ENCODE measurements at regions not wholly inside any gene's neighbourhood (a gene's known extent, or its start where the extent isn't known, plus 50 kb on each side); places are given as distances from the start of the nearest gene placed in this dataset.

GRCh38 chr18:65429601-65430000, 321.2 kb upstream of the CDH7 start:
- Mint-ChIP-seq H3K9me3 (no peaks in the 10 kb centered on the region), H3K27me3 (ENCODE audit: low read depth) (no peaks in the 10 kb centered on the region), H3K4me3 (no peak overlapping the region), H3K27ac (no peak overlapping the region), H3K36me3 (no peaks in the 10 kb centered on the region), H3K4me1 (no peaks in the 10 kb centered on the region)
- DNase-seq (ENCODE audit: low spot score) (no peak), ATAC-seq (no peak)
- POLR2A ChIA-PET: no interaction called here
- TF ChIP-seq ELF4 (CRISPR knock-in tag; IDR thresholded peaks at IDR 0.05; ENCODE audit: low read depth) (no peak), ZNF317 (CRISPR knock-in tag; IDR thresholded peaks at IDR 0.05; ENCODE audit: borderline replicate concordance, low read depth) (no peak), ATF3 (CRISPR knock-in tag; conservative IDR thresholded peaks at IDR 0.05) (no peak), ARID4B (CRISPR knock-in tag; IDR thresholded peaks at IDR 0.05; ENCODE audit: borderline replicate concordance) (no peak), NR2C2 (CRISPR knock-in tag; IDR thresholded peaks at IDR 0.05) (no peak), ESRRA (CRISPR knock-in tag; IDR thresholded peaks at IDR 0.05; ENCODE audit: borderline replicate concordance) (no peak), HMGA2 (CRISPR knock-in tag; IDR thresholded peaks at IDR 0.05) (no peak), CREB1 (CRISPR knock-in tag; IDR thresholded peaks at IDR 0.05) (no peak), SOX15 (CRISPR knock-in tag; IDR thresholded peaks at IDR 0.05) (no peak), ETV6 (CRISPR knock-in tag; IDR thresholded peaks at IDR 0.05) (no peak), E2F1 (CRISPR knock-in tag; IDR thresholded peaks at IDR 0.05) (no peak), E2F5 (CRISPR knock-in tag; IDR thresholded peaks at IDR 0.05) (no peak), CBFB (CRISPR knock-in tag; IDR thresholded peaks at IDR 0.05; ENCODE audit: low read depth) (no peak), FOXJ3 (CRISPR knock-in tag; IDR thresholded peaks at IDR 0.05; ENCODE audit: borderline replicate concordance) (no peak)
- CTCF ChIA-PET: no interaction called here

GRCh38 chr18:65425366-65425765, 325.4 kb upstream of the CDH7 start:
- ChIA-PET CTCF (no interaction called here), POLR2A (no interaction called here)
- ATAC-seq (no peak), DNase-seq (ENCODE audit: low spot score) (no peak)
- no peaks in the 10 kb centered on the region for H3K27me3 Mint-ChIP-seq (ENCODE audit: low read depth)
- no peaks in the 10 kb centered on the region for H3K4me1 Mint-ChIP-seq
- peaks cover 7% of the 10 kb centered on the region; the same call in 1 of the 2 replicates for H3K9me3 Mint-ChIP-seq
- H3K4me3 Mint-ChIP-seq: no peak overlapping the region
- H3K36me3 Mint-ChIP-seq: no peaks in the 10 kb centered on the region; the same call in 1 of the 2 replicates
- no peak overlapping the region for H3K27ac Mint-ChIP-seq
- TF ChIP-seq FOXK1 (CRISPR knock-in tag; IDR thresholded peaks at IDR 0.05) (no peak), SP1 (CRISPR knock-in tag; conservative IDR thresholded peaks at IDR 0.05) (no peak), ATF6 (CRISPR knock-in tag; IDR thresholded peaks at IDR 0.05) (no peak), FOXP1 (CRISPR knock-in tag; IDR thresholded peaks at IDR 0.05; ENCODE audit: borderline replicate concordance) (no peak), ATF3 (CRISPR knock-in tag; conservative IDR thresholded peaks at IDR 0.05) (no peak), ZNF232 (CRISPR knock-in tag; IDR thresholded peaks at IDR 0.05) (no peak), CTCF (IDR thresholded peaks at IDR 0.05) (no peak), PREB (CRISPR knock-in tag; IDR thresholded peaks at IDR 0.05; ENCODE audit: borderline replicate concordance) (no peak)
